ENCODE measurements at regions not wholly inside any gene's neighbourhood (a gene's known extent, or its start where the extent isn't known, plus 50 kb on each side); places are given as distances from the start of the nearest gene placed in this dataset.
"Not testable (repeated sequence)": the region's sequence is repeated elsewhere in the genome, so short reads cannot be mapped to it uniquely, and the experiment has no call there.

GRCh38 chr3:550471-550870 is 353.9 kb downstream of the CHL1 start:
- H3K9me3 ChIP-seq (ENCODE audit: low read depth): no peaks in the 10 kb centered on the region
- no peaks in the 10 kb centered on the region; the same call in 1 of the 2 replicates for H3K9me2 ChIP-seq (ENCODE audit: insufficient read depth)
- no peak overlapping the region for H3K9ac ChIP-seq
- TF ChIP-seq EZH2 (IDR thresholded peaks at IDR 0.05; ENCODE audit: insufficient read depth, poor library complexity, severe bottlenecking) (no peak), EZH2phosphoT487 (IDR thresholded peaks at IDR 0.05; ENCODE audit: insufficient read depth, low read depth) (no peak)
- H3K4me3 ChIP-seq: no peak overlapping the region
- H3K27me3 ChIP-seq (replicated peaks; ENCODE audit: insufficient read depth): no peaks in the 10 kb centered on the region
- H3K27ac ChIP-seq: no peak overlapping the region
- no peaks in the 10 kb centered on the region for H4K20me1 ChIP-seq (ENCODE audit: insufficient read depth)
- in situ Hi-C loops (cut with MboI): no loop called here
- H3K79me2 ChIP-seq (ENCODE audit: insufficient read depth): no peaks in the 10 kb centered on the region
- H3F3A ChIP-seq (ENCODE audit: insufficient read depth): no peaks in the 10 kb centered on the region
- DNase-seq: no peak
- H2AFZ ChIP-seq: no peak overlapping the region
- H3K36me3 ChIP-seq (ENCODE audit: low read depth): no peaks in the 10 kb centered on the region
- 74 to 81% methylated on average over 1 of the region's 1 CpG for WGBS, 2 experiments (ENCODE audit: low coverage in 1 of 2, low lambda C conversion rate in 2 of 2, missing lambda C conversion rate in 2 of 2)
- no peak overlapping the region for H3K4me2 ChIP-seq (ENCODE audit: unreplicated experiment)
- H3K4me1 ChIP-seq (ENCODE audit: insufficient read depth): no peaks in the 10 kb centered on the region

- Histone ChIP-seq H3F3A (ENCODE audit: insufficient read depth) (no peaks in the 10 kb centered on the region), H3K4me1 (ENCODE audit: insufficient read depth) (no peaks in the 10 kb centered on the region), H3K27ac (no peak overlapping the region), H3K4me2 (ENCODE audit: unreplicated experiment) (no peak overlapping the region), H3K9ac (no peak overlapping the region), H3K36me3 (ENCODE audit: low read depth) (no peaks in the 10 kb centered on the region), H3K79me2 (ENCODE audit: insufficient read depth) (no peaks in the 10 kb centered on the region), H3K27me3 (replicated peaks; ENCODE audit: insufficient read depth) (no peaks in the 10 kb centered on the region), H4K20me1 (ENCODE audit: insufficient read depth) (no peaks in the 10 kb centered on the region), H2AFZ (no peak overlapping the region), H3K4me3 (no peak overlapping the region), H3K9me3 (ENCODE audit: low read depth) (no peaks in the 10 kb centered on the region), H3K9me2 (ENCODE audit: insufficient read depth) (no peaks in the 10 kb centered on the region)
- no peak for TF ChIP-seq EZH2phosphoT487 (IDR thresholded peaks at IDR 0.05; ENCODE audit: insufficient read depth, low read depth)
- no peak for TF ChIP-seq EZH2 (IDR thresholded peaks at IDR 0.05; ENCODE audit: insufficient read depth, poor library complexity, severe bottlenecking)
- DNase-seq: no peak
- 3 to 20% methylated on average over 1 of the region's 1 CpG for WGBS, 2 experiments (ENCODE audit: low coverage in 1 of 2, low lambda C conversion rate in 2 of 2, missing lambda C conversion rate in 2 of 2)
- in situ Hi-C loops (cut with MboI): no loop called here
These were observed 361.4 kb downstream of the CHL1 start for GRCh38 chr3:557972-558371.

DNA sequence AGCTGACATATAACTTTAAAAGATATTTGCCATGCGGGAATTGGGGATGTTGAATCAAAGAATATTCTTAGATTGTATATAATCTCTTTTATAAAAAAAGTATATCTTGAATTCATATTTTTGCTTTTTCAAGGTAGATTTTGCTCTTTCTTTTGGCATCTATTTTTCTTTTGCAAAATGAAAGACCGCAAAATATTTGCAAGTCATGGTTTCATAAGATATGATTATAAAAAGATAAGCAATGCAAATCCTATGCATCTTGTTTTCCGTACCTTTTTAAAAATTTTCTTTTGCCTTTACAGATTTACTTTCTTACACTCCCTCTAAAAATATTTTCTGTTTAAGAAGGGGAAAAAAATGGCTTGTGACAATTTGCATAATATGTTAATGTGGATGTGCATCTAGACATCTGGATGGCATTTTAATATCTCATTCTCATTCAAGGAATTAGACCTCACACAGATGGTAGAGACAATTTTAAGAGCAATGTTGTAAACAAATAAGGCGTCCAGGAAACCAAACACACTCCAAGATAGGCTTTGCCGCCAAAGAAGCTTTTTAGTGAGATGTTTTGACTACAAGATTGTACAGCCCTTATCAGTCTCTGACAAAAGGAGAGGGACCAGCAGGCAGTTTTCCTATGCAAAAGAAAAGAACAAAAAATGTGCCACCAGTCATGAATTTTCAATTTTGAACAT is 371.1 kb downstream of the CHL1 start:
- in situ Hi-C loops (cut with MboI): no loop called here
- no peaks in the 10 kb centered on the region for H3K9me3 ChIP-seq (ENCODE audit: low read depth)
- no peaks in the 10 kb centered on the region for H3K4me1 ChIP-seq (ENCODE audit: insufficient read depth)
- TF ChIP-seq EZH2phosphoT487 (IDR thresholded peaks at IDR 0.05; ENCODE audit: insufficient read depth, low read depth): no peak
- TF ChIP-seq EZH2 (IDR thresholded peaks at IDR 0.05; ENCODE audit: insufficient read depth, poor library complexity, severe bottlenecking): no peak
- H2AFZ ChIP-seq: no peak overlapping the region
- H3K79me2 ChIP-seq (ENCODE audit: insufficient read depth): no peaks in the 10 kb centered on the region
- no peaks in the 10 kb centered on the region for H3K27me3 ChIP-seq (replicated peaks; ENCODE audit: insufficient read depth)
- H3K9me2 ChIP-seq (ENCODE audit: insufficient read depth): no peaks in the 10 kb centered on the region
- no peaks in the 10 kb centered on the region for H4K20me1 ChIP-seq (ENCODE audit: insufficient read depth)
- DNase-seq: no peak
- no peak overlapping the region for H3K4me3 ChIP-seq
- no peaks in the 10 kb centered on the region for H3K36me3 ChIP-seq (ENCODE audit: low read depth)
- H3F3A ChIP-seq (ENCODE audit: insufficient read depth): no peaks in the 10 kb centered on the region
- 33 to 34% methylated on average over 5 of the region's 5 CpGs for WGBS, 2 experiments (ENCODE audit: low coverage in 1 of 2, low lambda C conversion rate in 2 of 2, missing lambda C conversion rate in 2 of 2)
- no peak overlapping the region for H3K27ac ChIP-seq
- H3K4me2 ChIP-seq (ENCODE audit: unreplicated experiment): no peak overlapping the region
- H3K9ac ChIP-seq: no peak overlapping the region

- in situ Hi-C loops (cut with MboI); H3K36me3 ChIP-seq (ENCODE audit: low read depth); H3F3A ChIP-seq (ENCODE audit: insufficient read depth); H3K4me3 ChIP-seq; H4K20me1 ChIP-seq (ENCODE audit: insufficient read depth); H3K4me1 ChIP-seq (ENCODE audit: insufficient read depth); H3K9ac ChIP-seq; H2AFZ ChIP-seq; H3K27ac ChIP-seq; H3K9me3 ChIP-seq (ENCODE audit: low read depth); H3K79me2 ChIP-seq (ENCODE audit: insufficient read depth); H3K4me2 ChIP-seq (ENCODE audit: unreplicated experiment); H3K27me3 ChIP-seq (replicated peaks; ENCODE audit: insufficient read depth); H3K9me2 ChIP-seq (ENCODE audit: insufficient read depth); DNase-seq: not testable (repeated sequence)
- WGBS, 2 experiments (ENCODE audit: low coverage in 1 of 2, low lambda C conversion rate in 2 of 2, missing lambda C conversion rate in 2 of 2): 4 to 8% methylated on average over 2 of the region's 2 CpGs
These were observed 383.0 kb downstream of the CHL1 start for GRCh38 chr3:579529-579928.

DNA sequence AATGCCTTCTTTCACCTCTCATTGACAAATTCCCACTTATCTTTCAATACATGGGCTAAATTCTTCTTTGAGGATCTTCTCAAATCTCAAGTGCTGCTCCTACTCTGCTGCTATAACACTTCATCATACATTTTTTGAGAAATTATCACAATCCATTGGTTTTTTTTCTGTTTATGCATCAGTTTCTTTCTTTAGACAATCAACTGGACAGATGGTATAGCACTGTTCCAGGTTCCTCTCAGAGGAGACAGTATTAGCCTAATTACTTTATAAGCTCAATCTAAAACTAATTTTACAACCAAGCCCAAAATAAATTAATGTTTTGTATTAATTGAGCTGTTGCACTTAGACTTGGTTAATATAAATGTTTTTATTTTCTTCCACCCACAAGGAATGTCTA is 392.5 kb downstream of the CHL1 start:
- H3K9me2 ChIP-seq (ENCODE audit: insufficient read depth); H3K27me3 ChIP-seq (replicated peaks; ENCODE audit: insufficient read depth); H3K9me3 ChIP-seq (ENCODE audit: low read depth); in situ Hi-C loops (cut with MboI); H3K4me2 ChIP-seq (ENCODE audit: unreplicated experiment); H3K9ac ChIP-seq; H2AFZ ChIP-seq; H3K4me3 ChIP-seq; H3K27ac ChIP-seq; H3F3A ChIP-seq (ENCODE audit: insufficient read depth); H3K36me3 ChIP-seq (ENCODE audit: low read depth); DNase-seq; H4K20me1 ChIP-seq (ENCODE audit: insufficient read depth); H3K79me2 ChIP-seq (ENCODE audit: insufficient read depth); H3K4me1 ChIP-seq (ENCODE audit: insufficient read depth): not testable (repeated sequence)

DNA sequence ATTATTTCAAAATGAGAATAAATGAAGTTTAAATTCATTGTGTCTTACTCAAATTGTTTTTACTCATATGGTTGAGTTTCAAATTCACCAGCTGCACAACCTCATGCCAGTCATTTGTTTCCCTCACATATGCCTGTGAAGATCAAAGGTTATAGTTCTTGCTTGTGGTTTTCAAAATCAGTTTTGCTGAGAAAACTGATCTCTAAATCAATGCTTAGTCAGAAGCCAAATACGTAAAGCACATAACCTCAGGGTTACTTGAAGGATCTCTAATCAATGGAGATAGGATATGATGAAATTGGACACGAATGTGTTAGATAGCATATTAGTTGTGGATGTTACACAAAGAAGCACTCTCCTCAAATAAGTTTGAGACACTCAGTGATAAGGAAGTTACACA is 400.7 kb downstream of the CHL1 start:
- H3K79me2 ChIP-seq (ENCODE audit: insufficient read depth); H3K9me2 ChIP-seq (ENCODE audit: insufficient read depth); DNase-seq; H3K4me1 ChIP-seq (ENCODE audit: insufficient read depth); H3K4me2 ChIP-seq (ENCODE audit: unreplicated experiment); H3K27ac ChIP-seq; H3K9ac ChIP-seq; H3K36me3 ChIP-seq (ENCODE audit: low read depth); H3K4me3 ChIP-seq; H3K27me3 ChIP-seq (replicated peaks; ENCODE audit: insufficient read depth); H4K20me1 ChIP-seq (ENCODE audit: insufficient read depth); H2AFZ ChIP-seq; H3K9me3 ChIP-seq (ENCODE audit: low read depth); in situ Hi-C loops (cut with MboI); H3F3A ChIP-seq (ENCODE audit: insufficient read depth): not testable (repeated sequence)
- WGBS, 2 experiments (ENCODE audit: low coverage in 1 of 2, low lambda C conversion rate in 2 of 2, missing lambda C conversion rate in 2 of 2): 30 to 38% methylated on average over 2 of the region's 2 CpGs

DNA sequence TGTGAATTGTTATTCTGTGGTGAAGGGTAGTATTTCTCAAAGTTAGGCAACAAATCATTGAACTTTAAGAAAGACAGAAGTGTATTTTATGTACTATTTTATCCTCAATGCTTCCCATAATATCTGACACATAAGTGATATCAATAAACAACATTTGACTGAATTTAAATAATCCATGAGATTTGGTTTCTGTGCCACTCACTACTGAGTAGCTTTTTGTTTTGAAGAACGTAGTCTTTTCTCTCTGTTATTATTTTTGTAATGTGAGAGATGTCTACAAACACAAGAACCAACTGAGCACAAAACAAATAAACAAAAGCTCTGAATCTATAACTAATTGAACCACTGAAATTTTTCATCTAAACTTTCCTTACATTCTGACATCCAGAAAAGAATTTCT is 401.2 kb downstream of the CHL1 start:
- H3K4me1 ChIP-seq (ENCODE audit: insufficient read depth); H2AFZ ChIP-seq; H3K4me2 ChIP-seq (ENCODE audit: unreplicated experiment); DNase-seq; H3K79me2 ChIP-seq (ENCODE audit: insufficient read depth); H3K9me2 ChIP-seq (ENCODE audit: insufficient read depth); H3K27me3 ChIP-seq (replicated peaks; ENCODE audit: insufficient read depth); H3K4me3 ChIP-seq; H3K36me3 ChIP-seq (ENCODE audit: low read depth); H3K9me3 ChIP-seq (ENCODE audit: low read depth); H3K27ac ChIP-seq; H4K20me1 ChIP-seq (ENCODE audit: insufficient read depth); in situ Hi-C loops (cut with MboI); H3K9ac ChIP-seq; H3F3A ChIP-seq (ENCODE audit: insufficient read depth): not testable (repeated sequence)
- WGBS, 2 experiments (ENCODE audit: low coverage in 1 of 2, low lambda C conversion rate in 2 of 2, missing lambda C conversion rate in 2 of 2): 0 to 6% methylated on average over 1 of the region's 1 CpG
